HFFc6 (cell line): ENCODE measurements at regions not wholly inside any gene's neighbourhood (a gene's known extent, or its start where the extent isn't known, plus 50 kb on each side); places are given as distances from the start of the nearest gene placed in this dataset.

Experiments
- DNase-seq: peaks from one replicate; pipeline ENCODE4 v3.0.0-alpha.2; 2018
- H3K27ac Mint-ChIP-seq: 2 replicates; pipeline ENCODE4 v1.8.0; 2020; ENCODE audit warnings: mild to moderate bottlenecking, mixed read lengths
- H3K27me3 Mint-ChIP-seq: 2 replicates; pipeline ENCODE4 v1.8.0; 2021; ENCODE audit warnings: mild to moderate bottlenecking, moderate library complexity, mixed read lengths; ENCODE audit not compliant: insufficient read depth
- H3K36me3 Mint-ChIP-seq: 2 replicates; pipeline ENCODE4 v1.8.0; 2021; ENCODE audit warnings: low read depth, mixed read lengths
- H3K4me1 Mint-ChIP-seq: 2 replicates; pipeline ENCODE4 v1.8.0; 2020; ENCODE audit warnings: low read depth, mixed read lengths
- H3K4me3 Mint-ChIP-seq: 2 replicates; pipeline ENCODE4 v1.8.0; 2020; ENCODE audit warnings: mild to moderate bottlenecking, moderate library complexity, mixed read lengths
- H3K9me3 Mint-ChIP-seq: 2 replicates; pipeline ENCODE4 v1.8.0; 2020; ENCODE audit warnings: mild to moderate bottlenecking, mixed read lengths
- TF ChIP-seq, protein P1 (sequence below): fragments of 200-600 bp; sonication (generic); IDR thresholded peaks from 2 replicates; pipeline ENCODE4 v1.5.0; 2021; ENCODE audit warnings: antibody characterized with exemption, mild to moderate bottlenecking

DNA sequence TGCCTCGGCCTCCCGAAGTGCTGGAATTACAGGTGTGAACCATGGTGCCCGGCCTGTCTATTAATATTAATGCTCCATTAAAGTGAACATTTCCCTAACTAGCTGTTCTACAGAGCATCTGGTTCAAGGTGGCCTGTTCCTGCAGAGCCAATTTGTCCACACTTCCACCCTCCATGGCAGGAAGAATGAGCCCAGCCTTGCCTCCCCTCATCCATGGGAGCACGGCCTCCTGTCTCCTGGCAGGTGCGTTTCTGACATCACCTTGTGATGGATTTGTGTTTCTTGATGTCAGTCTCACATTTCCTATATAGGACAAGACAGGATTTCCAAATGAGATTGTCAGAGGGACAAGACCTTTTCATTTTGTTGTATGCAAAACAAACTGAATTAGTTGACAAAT, 105.7 kb upstream of the FRMD1 start:
- Mint-ChIP-seq H3K36me3 (no peaks in the 10 kb centered on the region), H3K4me3 (no peak overlapping the region), H3K9me3 (peaks cover 50% of the 10 kb centered on the region), H3K27me3 (peaks cover 3% of the 10 kb centered on the region), H3K27ac (no peak overlapping the region), H3K4me1 (no peaks in the 10 kb centered on the region)
- DNase-seq, result no peak
- TF ChIP-seq, protein P1, sequence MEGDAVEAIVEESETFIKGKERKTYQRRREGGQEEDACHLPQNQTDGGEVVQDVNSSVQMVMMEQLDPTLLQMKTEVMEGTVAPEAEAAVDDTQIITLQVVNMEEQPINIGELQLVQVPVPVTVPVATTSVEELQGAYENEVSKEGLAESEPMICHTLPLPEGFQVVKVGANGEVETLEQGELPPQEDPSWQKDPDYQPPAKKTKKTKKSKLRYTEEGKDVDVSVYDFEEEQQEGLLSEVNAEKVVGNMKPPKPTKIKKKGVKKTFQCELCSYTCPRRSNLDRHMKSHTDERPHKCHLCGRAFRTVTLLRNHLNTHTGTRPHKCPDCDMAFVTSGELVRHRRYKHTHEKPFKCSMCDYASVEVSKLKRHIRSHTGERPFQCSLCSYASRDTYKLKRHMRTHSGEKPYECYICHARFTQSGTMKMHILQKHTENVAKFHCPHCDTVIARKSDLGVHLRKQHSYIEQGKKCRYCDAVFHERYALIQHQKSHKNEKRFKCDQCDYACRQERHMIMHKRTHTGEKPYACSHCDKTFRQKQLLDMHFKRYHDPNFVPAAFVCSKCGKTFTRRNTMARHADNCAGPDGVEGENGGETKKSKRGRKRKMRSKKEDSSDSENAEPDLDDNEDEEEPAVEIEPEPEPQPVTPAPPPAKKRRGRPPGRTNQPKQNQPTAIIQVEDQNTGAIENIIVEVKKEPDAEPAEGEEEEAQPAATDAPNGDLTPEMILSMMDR, result no peak

DNA sequence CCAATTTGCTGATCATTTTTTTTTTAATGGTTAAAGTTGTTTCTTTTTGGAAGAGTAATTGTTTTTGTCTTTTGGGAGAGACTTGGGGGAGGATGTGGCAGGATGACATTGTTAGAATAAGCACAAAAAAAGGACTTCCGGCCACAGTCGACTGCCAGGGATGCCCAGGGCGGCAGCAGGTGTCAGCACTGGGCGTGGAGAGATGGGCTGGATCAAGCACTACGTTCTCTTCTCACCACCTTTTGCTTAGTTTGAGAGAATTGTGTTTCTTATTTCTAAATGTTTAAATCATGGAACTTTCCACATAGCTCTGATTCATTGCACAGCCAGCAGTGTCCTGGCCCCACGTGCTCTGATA, 104.6 kb upstream of the FRMD1 start:
- Mint-ChIP-seq H3K4me3 (no peak overlapping the region), H3K4me1 (no peaks in the 10 kb centered on the region), H3K27me3 (peaks cover 2% of the 10 kb centered on the region), H3K9me3 (peaks cover 53% of the 10 kb centered on the region), H3K27ac (no peak overlapping the region), H3K36me3 (peaks cover 5% of the 10 kb centered on the region; the same call in 1 of the 2 replicates)
- no peak for DNase-seq
- TF ChIP-seq, protein P1, result no peak

DNA sequence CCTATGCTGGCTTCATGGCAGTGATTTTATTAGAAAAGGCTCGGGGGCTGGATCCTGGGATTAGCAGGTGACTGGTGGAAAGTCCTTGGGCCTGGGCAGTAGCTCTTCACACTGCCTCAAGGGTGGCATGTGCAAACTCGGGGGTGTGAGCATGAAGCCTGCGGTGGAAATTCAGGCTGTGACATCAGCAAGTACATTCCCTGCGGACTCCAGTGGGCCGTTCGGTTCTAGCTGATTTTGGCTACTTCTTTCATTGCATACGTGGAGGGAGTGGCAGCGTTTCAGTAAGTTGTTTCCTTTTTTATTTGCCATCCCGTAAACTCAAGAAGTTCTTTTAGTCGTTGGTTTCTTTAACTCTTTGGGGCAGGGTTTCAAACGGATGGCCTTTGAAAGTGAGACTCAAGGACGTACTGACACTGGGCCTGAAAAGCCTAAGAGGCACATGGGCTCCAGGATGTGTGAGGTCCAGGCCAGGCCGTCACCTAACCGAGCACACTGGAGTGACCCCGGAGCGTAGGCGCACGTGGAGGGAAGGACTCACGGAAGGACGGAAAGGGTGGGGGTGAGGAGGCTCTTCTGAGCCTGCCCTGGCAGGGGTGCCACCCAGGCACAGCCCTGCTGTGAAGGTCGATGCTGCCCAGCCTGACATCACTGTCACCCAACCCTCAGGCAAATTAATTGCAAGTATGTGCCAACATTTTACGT, 104.0 kb upstream of the FRMD1 start:
- DNase-seq, result no peak
- TF ChIP-seq, protein P1, result no peak
- no peak overlapping the region for H3K4me3 Mint-ChIP-seq
- H3K36me3 Mint-ChIP-seq, result peaks cover 5% of the 10 kb centered on the region; the same call in 1 of the 2 replicates
- H3K27me3 Mint-ChIP-seq, result peaks cover 5% of the 10 kb centered on the region
- H3K9me3 Mint-ChIP-seq, result peaks cover 51% of the 10 kb centered on the region
- H3K4me1 Mint-ChIP-seq, result no peaks in the 10 kb centered on the region
- no peak overlapping the region for H3K27ac Mint-ChIP-seq

DNA sequence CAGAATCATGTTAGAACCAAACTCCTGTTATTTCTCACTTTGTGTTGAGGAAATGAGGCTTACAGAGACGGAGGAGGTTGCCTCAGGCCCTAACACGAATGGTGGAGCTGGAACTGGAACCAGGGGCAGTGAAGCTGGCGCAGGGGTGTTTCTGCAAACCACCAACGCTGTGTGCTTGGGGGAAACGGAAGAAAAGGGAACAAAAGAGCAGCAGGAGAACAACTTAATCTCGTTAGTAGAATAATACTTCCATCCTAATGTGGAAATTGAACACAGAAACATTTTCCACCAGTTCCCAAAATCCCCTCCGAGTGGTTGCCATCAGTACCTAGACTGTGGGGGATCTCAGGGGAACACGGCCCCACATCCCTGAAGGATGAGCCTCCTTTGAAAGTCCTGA, 103.4 kb upstream of the FRMD1 start:
- Mint-ChIP-seq H3K27ac (no peak overlapping the region), H3K36me3 (peaks cover 5% of the 10 kb centered on the region; the same call in 1 of the 2 replicates), H3K27me3 (peaks cover 5% of the 10 kb centered on the region), H3K4me3 (no peak overlapping the region), H3K9me3 (peaks cover 48% of the 10 kb centered on the region), H3K4me1 (no peaks in the 10 kb centered on the region)
- DNase-seq, result no peak
- TF ChIP-seq, protein P1, result no peak

DNA sequence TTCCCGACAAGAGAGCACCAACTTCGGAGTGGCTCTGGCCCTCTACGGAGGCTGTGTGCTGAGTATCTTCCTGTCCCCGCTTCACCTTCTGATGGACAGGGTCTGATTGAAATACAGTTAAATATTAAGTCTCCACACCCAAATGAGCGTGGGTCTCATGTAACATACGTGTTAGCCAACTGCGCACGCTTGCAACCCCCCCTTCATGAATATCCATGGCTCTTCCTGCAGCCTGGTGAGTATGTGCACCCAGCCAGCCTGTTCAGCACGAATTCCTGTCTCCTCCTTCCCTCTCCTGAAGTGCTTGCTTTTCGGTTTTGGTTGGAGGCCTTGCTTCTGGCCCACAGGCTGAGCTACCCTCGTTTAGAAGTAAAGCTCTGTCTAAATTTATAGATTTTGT, 102.9 kb upstream of the FRMD1 start:
- TF ChIP-seq, protein P1, result no peak
- Mint-ChIP-seq H3K4me3 (no peak overlapping the region), H3K36me3 (peaks cover 5% of the 10 kb centered on the region; the same call in 1 of the 2 replicates), H3K27me3 (peaks cover 5% of the 10 kb centered on the region), H3K27ac (no peak overlapping the region), H3K9me3 (peaks cover 43% of the 10 kb centered on the region), H3K4me1 (no peaks in the 10 kb centered on the region)
- no peak for DNase-seq
